Sciatic nerve (tissue), 2 donors: ENCODE measurements at regions not wholly inside any gene's neighbourhood (a gene's known extent, or its start where the extent isn't known, plus 50 kb on each side); places are given as distances from the start of the nearest gene placed in this dataset.
"Not testable (repeated sequence)": the region's sequence is repeated elsewhere in the genome, so short reads cannot be mapped to it uniquely, and the experiment has no call there.

Source experiments
- ATAC-seq: fragments of 200-7000 bp; cut with Tn5 transposase; one replicate; pipeline ENCODE4 v1.9.1; 2020; ENCODE audit warnings: mild to moderate bottlenecking, moderate library complexity
- DNase-seq: peaks from one replicate; pipeline ENCODE4 v3.0.0-alpha.2; 2020; ENCODE audit warnings: low spot score
- intact Hi-C: fragments of 100-400 bp; cut with DNase I; formaldehyde crosslinking; loops from one replicate; pipeline ENCODE4 v1.14.2; 2022
- donor health status: DM: no; HTN: no; CAD: no.
- donor health status: DM: no; HTN: no; CAD: no.

GRCh38 chrX:1763294-1763693 lies 148.4 kb downstream of the ASMT start:
- intact Hi-C loops, result no loop called here
- DNase-seq (no peak), ATAC-seq (no peak)

DNA sequence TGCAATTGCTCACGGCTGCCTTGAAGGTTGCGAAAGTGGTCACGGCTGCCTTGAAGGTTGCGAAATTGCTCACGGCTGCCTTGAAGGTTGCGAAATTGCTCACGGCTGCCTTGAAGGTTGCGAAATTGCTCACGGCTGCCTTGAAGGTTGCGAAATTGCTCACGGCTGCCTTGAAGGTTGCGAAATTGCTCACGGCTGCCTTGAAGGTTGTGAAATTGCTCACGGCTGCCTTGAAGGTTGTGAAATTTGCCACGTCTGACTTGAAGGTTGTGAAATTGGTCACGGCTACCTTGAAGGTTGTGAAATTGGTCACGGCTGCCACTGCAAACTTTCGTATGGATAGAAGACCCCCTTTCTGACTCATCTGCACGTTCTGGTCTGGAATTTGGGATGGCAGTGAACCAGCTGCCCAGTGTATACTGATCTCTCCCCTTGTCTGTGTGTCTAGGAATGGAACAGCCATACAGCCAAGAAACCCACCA lies 150.1 kb downstream of the ASMT start:
- intact Hi-C loops, DNase-seq, ATAC-seq: not testable (repeated sequence)

DNA sequence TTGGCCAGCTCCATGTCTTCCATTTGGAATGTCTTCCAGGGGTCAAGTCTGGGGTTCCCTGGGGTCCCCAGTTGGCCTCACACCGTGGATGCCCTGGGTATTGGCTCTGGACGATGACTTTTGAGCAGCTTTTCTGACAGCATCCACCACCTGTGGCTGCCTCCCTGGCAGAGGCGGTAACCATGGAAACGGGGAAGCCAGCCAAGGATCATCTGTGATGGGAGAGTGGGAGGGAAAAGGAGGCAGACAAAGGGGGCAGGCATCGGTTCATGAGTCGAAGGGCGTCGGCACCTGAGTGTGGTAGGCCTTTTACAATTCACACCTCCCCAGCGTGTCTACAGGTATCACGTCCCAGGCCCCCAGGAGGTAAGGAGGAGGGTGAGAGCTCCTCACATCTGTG lies 152.2 kb downstream of the ASMT start:
- DNase-seq (no peak), ATAC-seq (no peak)
- intact Hi-C loops, result no loop called here

DNA sequence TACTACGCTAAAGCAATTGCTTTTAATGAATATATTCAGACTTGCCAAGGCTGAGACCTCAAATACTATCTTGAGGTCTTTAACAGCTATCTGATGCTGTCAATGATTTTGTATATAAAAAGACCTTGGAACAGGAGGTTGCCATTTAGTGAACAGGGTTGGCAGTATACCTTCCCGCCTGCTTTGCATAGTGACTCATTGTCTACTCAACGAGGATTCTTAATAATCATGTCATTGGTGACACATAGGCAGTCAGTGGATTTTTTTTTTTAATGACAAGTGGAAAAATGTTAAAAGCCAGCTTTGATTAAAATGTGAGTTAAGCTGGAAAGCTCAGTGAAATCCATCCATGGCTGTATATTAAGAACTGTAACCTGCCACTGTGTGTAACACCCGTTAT lies 164.0 kb downstream of the ASMT start:
- DNase-seq (no peak), ATAC-seq (no peak)
- intact Hi-C loops, result no loop called here

DNA sequence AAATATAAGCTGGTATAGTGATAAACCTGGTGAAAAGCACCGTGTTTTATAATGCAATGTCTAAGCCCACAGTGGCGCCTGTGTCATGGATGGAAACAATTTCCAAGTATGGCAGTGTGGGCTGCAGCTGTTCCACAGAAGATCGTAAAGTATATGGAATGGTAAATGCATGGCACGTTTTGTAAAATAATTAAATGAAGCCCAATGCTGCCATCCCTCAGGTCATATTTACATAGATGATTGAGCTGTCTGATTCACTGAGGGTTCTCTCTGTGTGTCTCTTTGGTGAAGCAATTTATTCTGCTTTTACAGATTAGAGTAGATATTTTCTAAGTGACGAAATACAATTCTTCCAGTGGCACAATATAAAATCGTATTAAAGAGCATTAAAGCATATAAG lies 164.8 kb downstream of the ASMT start:
- DNase-seq (no peak), ATAC-seq (no peak)
- intact Hi-C loops, result no loop called here

DNA sequence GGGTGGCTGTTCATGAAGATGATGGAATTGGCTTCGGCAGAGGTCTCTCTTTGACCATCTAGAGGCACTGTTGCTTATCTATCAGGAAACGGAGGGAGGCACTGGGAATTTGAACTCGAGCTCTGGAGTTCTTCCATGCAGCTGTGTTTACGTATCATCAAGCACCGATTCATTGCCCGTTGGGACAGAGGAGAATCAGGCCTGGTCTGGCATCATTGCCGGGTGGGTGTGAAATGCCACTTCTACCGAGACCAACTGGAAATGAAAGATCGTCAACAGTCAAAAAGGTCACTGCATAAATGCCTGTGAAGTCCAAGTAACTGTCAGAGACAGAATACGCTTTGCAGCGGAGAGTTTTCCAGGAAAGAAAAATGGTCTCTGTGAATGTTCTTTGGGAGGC lies 166.9 kb downstream of the ASMT start:
- intact Hi-C loops, result no loop called here
- ATAC-seq, result no peak
- DNase-seq, result no peak

- ATAC-seq, result no peak
- no peak for DNase-seq
- intact Hi-C loops, result no loop called here
Measured at GRCh38 chrX:1784773-1785172, 169.9 kb downstream of the ASMT start.

GRCh38 chrX:1788300-1788911 lies 173.5 kb downstream of the ASMT start:
- intact Hi-C loops, result no loop called here
- no peak for ATAC-seq
- no peak for DNase-seq

GRCh38 chrX:1792636-1793035 lies 177.8 kb downstream of the ASMT start:
- ATAC-seq (no peak), DNase-seq (no peak)
- intact Hi-C loops, result no loop called here

DNA sequence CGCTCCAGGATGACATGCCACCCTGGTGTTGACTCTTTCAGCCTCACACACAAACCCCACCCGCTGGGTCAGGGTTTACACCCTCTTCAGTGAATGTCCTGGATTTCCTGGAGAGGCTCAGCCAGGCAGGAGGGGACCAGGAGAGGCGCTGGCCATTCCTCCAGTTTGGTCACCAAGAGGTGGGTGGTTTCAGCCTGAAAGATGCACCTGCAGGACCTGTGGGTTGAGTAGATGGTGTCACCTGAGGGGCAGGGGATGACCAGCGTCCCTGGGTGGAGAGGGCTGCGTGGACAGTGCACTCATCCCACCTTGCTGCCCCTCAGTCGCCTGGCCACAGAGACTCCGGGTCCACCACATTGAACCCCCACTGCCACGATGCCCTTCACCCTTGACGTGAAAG lies 179.7 kb downstream of the ASMT start:
- DNase-seq (no peak), ATAC-seq (no peak)
- intact Hi-C loops, result no loop called here

DNA sequence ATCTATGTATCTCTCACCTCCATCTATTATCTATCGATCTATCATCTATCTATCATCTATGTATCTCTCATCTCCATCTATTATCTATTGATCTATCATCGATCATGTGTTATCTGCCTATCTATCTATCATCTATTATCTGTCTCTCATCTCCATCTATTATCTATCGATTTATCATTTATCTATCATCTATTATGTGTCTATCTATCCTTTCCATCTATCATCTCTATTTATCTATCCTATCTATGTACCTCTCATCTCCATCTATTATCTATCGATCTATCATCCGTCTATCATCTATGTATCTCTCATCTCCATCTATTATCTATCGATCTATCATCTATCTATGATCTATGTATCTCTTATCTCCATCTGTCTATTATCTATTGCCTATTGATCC lies 188.1 kb downstream of the ASMT start:
- ATAC-seq (no peak), DNase-seq (no peak)
- intact Hi-C loops, result no loop called here

DNA sequence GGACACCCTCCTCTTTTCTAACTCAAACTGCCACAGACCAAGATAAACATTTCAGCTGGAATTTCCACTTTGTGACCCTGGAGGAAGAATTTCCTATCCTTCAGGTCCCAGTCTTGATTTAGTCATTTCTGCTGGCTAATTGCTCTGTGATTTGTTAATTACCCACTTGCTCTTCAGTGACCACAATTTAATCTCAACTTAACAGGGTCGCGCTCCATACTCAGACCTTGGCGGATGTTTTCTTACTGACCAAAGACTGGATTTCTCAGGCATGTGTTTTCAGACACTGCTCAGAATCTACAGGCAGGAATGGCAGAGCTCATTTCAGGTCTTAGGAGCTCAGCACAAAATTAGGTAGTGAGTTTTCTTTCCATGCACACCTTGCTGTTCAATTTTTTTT lies 188.9 kb downstream of the ASMT start:
- ATAC-seq (no peak), DNase-seq (no peak)
- intact Hi-C loops, result no loop called here

DNA sequence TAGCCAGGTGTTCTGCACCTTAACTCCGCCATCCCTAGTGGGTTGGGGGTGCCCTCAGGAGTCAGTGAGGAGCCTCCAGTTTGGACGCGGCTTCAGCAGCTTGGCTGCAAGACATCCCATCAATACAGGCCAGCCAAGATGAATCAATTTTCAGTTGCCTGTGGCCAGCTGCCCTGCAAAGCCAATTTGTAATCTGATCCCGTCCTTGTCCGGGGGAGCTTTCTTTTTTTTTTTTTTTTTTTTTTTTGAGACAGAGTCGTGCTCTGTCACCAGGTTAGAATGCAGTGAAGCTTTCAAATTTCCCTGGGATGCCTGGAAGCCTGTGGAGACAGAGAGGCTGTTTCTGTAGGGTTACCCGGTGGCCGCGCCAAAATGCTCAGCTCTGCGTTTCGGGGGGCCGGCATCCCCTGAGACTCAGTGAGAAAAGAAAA lies 192.5 kb downstream of the ASMT start:
- intact Hi-C loops, result no loop called here
- DNase-seq, result no peak
- ATAC-seq, result no peak

GRCh38 chrX:1809581-1809980 lies 194.7 kb downstream of the ASMT start:
- DNase-seq (no peak), ATAC-seq (no peak)
- intact Hi-C loops, result no loop called here

- DNase-seq (no peak), ATAC-seq (no peak)
- intact Hi-C loops, result no loop called here
Measured at GRCh38 chrX:1813809-1814208, 198.9 kb downstream of the ASMT start.

GRCh38 chrX:1815456-1816175 lies 200.8 kb downstream of the ASMT start:
- DNase-seq (no peak), ATAC-seq (no peak)
- intact Hi-C loops, result no loop called here

DNA sequence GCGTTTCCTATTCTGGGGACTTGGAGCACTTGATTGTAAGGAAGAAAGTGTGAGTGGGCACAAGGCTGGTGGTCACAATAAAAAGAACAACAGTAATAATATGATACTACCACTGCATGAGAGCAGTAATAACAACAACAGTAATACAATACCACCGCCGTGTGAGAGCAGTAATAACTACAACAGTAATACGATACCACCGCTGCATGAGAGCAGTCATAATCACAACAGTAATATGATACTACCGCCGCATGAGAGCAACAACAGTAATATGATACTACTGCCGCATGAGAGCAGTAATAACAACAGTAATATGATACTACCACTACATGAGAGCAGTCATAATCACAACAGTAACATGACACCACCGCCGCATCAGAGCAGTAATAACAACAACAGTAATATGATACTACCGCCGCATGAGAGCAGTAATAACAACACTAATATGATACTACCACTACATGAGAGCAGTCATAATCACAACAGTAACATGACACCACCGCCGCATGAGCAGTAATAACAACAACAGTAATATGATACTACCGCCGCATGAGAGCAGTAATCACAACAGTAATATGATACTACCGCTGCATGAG lies 201.6 kb downstream of the ASMT start:
- ATAC-seq, intact Hi-C loops, DNase-seq: not testable (repeated sequence)

GRCh38 chrX:1821846-1822245 lies 207.0 kb downstream of the ASMT start:
- intact Hi-C loops, result no loop called here

GRCh38 chrX:1824855-1825254 lies 210.0 kb downstream of the ASMT start:
- ATAC-seq (no peak), DNase-seq (peak; percentile 33)
- intact Hi-C loops, result no loop called here

More at GRCh38 chrX:1821846-1822245, 207.0 kb downstream of the ASMT start:
- DNase-seq (peak; percentile 15), ATAC-seq (no peak)

DNA sequence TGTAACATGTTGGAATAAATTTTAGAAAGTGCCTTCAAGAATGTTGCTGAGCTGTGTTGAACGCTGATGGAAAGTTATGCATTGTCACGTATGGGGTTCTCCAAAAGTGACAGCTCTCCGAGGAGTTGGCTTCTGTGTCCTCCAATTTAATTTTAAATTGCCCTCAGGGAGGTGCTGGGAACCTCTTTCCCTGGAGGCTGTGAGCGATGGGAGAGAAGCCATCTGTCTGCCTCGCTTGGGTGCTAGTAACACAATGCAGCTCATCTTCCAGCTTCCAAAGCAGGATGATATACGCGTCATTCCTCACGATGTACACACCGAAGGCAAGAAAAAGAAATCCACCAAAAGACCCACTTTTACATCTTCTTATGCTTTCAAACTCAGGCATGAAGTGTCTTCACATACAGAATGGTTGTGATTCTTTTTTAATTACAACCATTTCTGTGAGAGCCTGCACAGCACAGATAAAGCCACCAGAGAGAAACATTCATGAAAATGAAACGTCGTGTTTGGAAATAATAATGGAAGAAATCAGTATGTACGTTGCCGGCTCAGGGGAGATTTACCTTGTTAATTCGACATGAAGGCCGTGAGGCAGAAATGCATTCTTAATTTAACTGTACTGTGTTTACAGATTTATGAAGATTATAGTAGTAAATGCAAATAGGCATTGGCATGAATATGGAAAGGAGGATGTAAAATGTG lies 218.9 kb downstream of the ASMT start:
- ATAC-seq (no peak), DNase-seq (no peak)
- intact Hi-C loops, result no loop called here
